ENCODE measurements at regions not wholly inside any gene's neighbourhood (a gene's known extent, or its start where the extent isn't known, plus 50 kb on each side); places are given as distances from the start of the nearest gene placed in this dataset.

DNA sequence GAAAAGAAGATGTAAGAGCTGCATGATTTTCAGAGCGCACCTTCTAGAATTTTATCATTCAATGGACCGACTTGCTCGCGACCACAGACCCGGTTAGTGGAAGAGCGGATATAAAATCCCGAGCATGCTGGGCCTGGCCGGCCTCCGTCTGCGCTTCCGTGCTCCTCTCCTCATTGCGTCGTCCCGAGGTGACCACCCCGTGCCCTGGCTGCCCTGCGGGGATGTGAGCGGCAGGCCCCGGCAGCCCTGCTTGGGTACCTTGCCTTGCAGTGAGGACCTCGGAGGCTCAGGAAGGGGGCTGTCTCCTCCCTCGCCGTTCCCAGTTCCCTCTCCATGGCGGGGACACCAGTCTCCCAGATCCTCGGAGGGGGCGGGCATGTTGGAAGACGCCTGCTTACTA, 330.9 kb upstream of the SHH start:
- TF ChIP-seq CTCF (IDR thresholded peaks at IDR 0.05 in 4 of 5, conservative IDR thresholded peaks at IDR 0.05 in 1 of 5), result no peak
- no peak for TF ChIP-seq POLR2A (IDR thresholded peaks at IDR 0.05)

All from gastrocnemius medialis (tissue), 4 donors.